Testis (tissue), 2 donors: ENCODE measurements at regions not wholly inside any gene's neighbourhood (a gene's known extent, or its start where the extent isn't known, plus 50 kb on each side); places are given as distances from the start of the nearest gene placed in this dataset.

ENCODE experiments used
- DNase-seq: peaks from one replicate; pipeline ENCODE4 v3.0.0-alpha.2; 2019
- H3K27ac ChIP-seq, 2 donors: fragments of 200-600 bp; sonication (generic); one replicate each; pipeline ENCODE4 v1.5.1; 2019
- H3K27me3 ChIP-seq: fragments of 200-600 bp; sonication (generic); one replicate; pipeline ENCODE4 v1.5.1; 2019
- H3K36me3 ChIP-seq: fragments of 200-600 bp; sonication (generic); one replicate; pipeline ENCODE4 v1.5.1; 2017; ENCODE audit warnings: low read depth; ENCODE audit errors: missing control alignments
- H3K4me1 ChIP-seq: fragments of 200-600 bp; sonication (generic); one replicate; pipeline ENCODE4 v1.5.1; 2019
- H3K4me3 ChIP-seq, 2 donors: fragments of 200-600 bp; sonication (generic); one replicate each; pipeline ENCODE4 v1.5.1; 2017 to 2019
- H3K9me3 ChIP-seq: fragments of 200-600 bp; sonication (generic); one replicate; pipeline ENCODE4 v1.5.1; 2017
- POLR2A ChIP-seq: fragments of 450-650 bp; IDR thresholded peaks from one replicate; pipeline ENCODE4 v1.6.1; 2017; ENCODE audit warnings: antibody characterized with exemption, mild to moderate bottlenecking, moderate library complexity
- WGBS, 2 donors: methylation state at CpG; one replicate each; pipeline ENCODE4 v1.1.5; 2018; 5-methylcytosine and 5-hydroxymethylcytosine counted together
- intact Hi-C: fragments of 100-400 bp; cut with DNase I; formaldehyde crosslinking; loops from one replicate; pipeline ENCODE4 v1.15.1; 2023; ENCODE audit warnings: low total_unique reads
- TF ChIP-seq, protein P1 (sequence below), 3 experiments: fragments of 450-650 bp in 2 of 3; fragments of 200-600 bp in 1 of 3; sonication (generic) in 1 of 3; IDR thresholded peaks; one replicate each; pipeline ENCODE4 v1.5.1; 2016 to 2019; ENCODE audit warnings: antibody characterized with exemption in 3 of 3, mild to moderate bottlenecking in 2 of 3, moderate library complexity in 1 of 3

DNA sequence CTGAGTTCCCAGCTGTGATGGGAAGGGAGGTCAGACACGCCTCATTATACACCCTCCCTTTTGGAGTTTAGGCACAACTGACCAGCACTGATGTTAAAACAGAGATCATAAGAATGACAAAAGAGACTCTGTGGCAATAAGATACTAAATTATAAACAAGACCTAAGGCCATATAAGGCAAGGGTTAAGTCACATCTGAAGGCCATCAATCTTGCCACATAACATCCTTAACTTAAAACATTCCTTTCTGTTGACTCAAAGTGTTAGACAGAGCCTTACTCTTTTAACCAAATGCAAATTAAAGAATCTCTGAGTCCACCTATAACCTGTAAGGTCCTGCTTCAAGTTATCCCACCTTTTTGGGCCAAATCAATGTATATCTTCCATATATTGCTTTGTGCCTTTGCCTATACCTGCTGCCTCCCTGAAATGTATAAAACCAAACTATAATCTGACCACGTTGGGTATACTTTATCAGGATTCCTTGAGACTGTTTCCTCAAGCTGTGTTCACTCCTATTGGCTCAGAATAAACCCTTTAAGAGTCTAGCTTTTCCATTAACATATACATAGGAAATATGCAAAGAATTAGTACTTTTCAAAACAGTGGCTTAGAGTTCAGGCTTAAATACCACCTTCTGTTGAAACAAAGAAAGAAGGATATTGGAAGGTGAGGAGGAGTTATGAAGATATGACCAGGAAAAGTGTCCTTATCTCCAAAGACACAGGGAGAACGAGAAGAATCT, 214.4 kb upstream of the PPP1R2C start:
- TF ChIP-seq, protein P1, sequence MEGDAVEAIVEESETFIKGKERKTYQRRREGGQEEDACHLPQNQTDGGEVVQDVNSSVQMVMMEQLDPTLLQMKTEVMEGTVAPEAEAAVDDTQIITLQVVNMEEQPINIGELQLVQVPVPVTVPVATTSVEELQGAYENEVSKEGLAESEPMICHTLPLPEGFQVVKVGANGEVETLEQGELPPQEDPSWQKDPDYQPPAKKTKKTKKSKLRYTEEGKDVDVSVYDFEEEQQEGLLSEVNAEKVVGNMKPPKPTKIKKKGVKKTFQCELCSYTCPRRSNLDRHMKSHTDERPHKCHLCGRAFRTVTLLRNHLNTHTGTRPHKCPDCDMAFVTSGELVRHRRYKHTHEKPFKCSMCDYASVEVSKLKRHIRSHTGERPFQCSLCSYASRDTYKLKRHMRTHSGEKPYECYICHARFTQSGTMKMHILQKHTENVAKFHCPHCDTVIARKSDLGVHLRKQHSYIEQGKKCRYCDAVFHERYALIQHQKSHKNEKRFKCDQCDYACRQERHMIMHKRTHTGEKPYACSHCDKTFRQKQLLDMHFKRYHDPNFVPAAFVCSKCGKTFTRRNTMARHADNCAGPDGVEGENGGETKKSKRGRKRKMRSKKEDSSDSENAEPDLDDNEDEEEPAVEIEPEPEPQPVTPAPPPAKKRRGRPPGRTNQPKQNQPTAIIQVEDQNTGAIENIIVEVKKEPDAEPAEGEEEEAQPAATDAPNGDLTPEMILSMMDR (IDR thresholded peaks at IDR 0.05) = no peak
- no peak for TF ChIP-seq POLR2A
- H3K27ac ChIP-seq = no peak overlapping the region
- H3K27me3 ChIP-seq = no peaks in the 10 kb centered on the region
- intact Hi-C loops = no loop called here
- no peaks in the 10 kb centered on the region for H3K4me1 ChIP-seq
- no peaks in the 10 kb centered on the region for H3K36me3 ChIP-seq
- WGBS, 2 donors = 63 to 68% methylated on average over 3 of the region's 3 CpGs
- no peak overlapping the region for H3K4me3 ChIP-seq
- no peak for DNase-seq
- H3K9me3 ChIP-seq = no peaks in the 10 kb centered on the region

DNA sequence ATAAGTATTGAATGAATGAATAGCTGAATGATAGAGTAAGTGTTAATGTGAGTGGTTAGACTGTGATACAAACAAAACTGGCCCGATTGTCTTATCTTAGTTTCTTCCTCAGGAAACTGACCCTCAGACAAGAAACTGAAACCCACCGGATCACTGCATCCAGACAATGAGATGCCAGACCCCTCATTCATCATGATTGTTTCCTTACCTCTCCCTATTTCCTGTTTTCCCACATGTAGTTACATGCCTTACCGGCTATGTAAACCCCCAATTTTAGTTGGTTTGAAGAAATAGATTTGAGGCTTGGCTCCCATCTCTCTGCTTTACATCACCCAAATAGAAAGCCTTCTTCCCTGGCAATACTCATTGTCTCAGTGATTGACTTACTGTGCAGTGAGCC, 218.9 kb upstream of the PPP1R2C start:
- Histone ChIP-seq H3K4me1 (no peaks in the 10 kb centered on the region), H3K27ac (no peak overlapping the region), H3K27me3 (no peaks in the 10 kb centered on the region), H3K9me3 (no peaks in the 10 kb centered on the region), H3K4me3 (no peak overlapping the region), H3K36me3 (no peaks in the 10 kb centered on the region)
- no peak for DNase-seq
- no peak for TF ChIP-seq POLR2A
- TF ChIP-seq, protein P1 (IDR thresholded peaks at IDR 0.05) = no peak
- 31 to 48% methylated on average over 3 of the region's 3 CpGs for WGBS, 2 donors
- intact Hi-C loops = no loop called here

DNA sequence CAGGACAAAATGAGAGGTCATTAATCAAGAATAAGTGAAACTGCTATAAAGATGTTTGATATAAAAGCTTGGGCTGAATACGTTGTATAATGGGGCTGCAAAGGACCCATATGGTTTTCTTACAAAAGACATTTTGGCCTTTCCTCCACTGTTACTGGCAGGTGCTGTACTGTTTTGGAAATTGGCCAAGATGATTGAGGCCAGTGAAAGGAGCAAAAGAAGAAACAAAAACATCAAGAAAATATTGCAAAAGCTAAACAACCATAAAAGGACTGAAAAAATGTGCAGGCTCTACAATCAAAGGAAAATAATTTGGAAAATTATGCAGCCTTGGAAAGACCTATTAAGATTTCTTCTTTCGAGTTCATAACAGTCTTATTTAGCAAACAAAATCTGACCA, 222.2 kb upstream of the PPP1R2C start:
- no peak for DNase-seq
- Histone ChIP-seq H3K9me3 (no peaks in the 10 kb centered on the region), H3K36me3 (no peaks in the 10 kb centered on the region), H3K4me1 (no peaks in the 10 kb centered on the region), H3K27me3 (no peaks in the 10 kb centered on the region), H3K4me3 (no peak overlapping the region), H3K27ac (no peak overlapping the region)
- WGBS, 2 donors = 58 to 62% methylated on average over 2 of the region's 2 CpGs
- intact Hi-C loops = no loop called here
- TF ChIP-seq, protein P1 (IDR thresholded peaks at IDR 0.05) = no peak
- TF ChIP-seq POLR2A = no peak

DNA sequence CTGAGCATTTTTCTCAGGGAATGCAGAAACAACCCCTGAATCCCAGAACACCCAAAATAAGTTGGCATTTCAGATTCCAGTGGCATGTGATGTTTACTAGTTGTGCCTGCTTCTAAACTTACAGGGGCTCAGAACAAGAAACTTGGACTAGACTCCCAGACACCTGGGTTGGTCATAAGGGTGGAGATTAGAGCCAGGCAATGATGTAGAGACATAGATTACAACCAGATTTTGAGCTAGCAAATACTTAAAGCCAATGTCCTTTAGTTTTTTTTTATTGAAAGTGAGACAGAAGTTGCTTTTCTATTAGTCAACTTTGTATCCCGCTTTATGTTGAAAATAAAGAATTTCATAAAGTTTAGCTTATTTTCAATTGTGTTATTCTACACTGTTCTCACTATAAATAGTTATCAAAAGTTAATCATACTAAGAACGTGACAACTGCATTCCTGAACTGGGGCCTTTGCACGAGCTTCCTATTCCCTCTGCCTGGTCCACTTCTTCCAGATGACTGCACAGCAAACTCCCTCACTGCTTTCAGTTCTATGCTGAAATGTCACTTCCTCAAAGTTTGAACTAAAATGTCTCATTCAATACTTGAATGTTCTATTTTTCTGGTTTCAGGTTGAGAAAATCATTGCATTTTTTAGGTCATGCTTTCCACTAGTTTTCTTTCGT, 224.7 kb upstream of the PPP1R2C start:
- Histone ChIP-seq H3K36me3 (no peaks in the 10 kb centered on the region), H3K4me1 (no peaks in the 10 kb centered on the region), H3K4me3 (no peak overlapping the region), H3K27me3 (no peaks in the 10 kb centered on the region), H3K27ac (no peak overlapping the region), H3K9me3 (no peaks in the 10 kb centered on the region)
- 80 to 84% methylated on average over 4 of the region's 4 CpGs for WGBS, 2 donors
- TF ChIP-seq POLR2A = no peak
- TF ChIP-seq, protein P1 (IDR thresholded peaks at IDR 0.05) = no peak
- DNase-seq = no peak
- intact Hi-C loops = no loop called here

DNA sequence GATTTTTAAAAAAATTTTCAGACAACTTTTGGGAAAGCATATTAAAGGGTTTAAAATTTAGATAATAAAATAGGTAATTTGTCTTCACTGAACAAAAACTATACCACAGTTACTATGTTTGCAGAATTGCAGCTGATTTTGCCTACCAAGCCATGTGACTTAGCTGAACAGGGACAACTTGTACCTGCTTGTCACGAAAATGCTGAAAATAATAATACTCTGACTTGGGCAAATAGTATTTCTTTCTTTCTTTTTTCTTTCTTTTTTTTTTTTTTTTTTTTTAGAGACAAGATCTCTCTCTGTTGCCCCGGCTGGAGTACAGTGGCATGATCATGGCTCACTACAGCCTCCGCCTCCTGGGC, 225.2 kb upstream of the PPP1R2C start:
- no peak overlapping the region for H3K27ac ChIP-seq
- no peaks in the 10 kb centered on the region for H3K36me3 ChIP-seq
- H3K27me3 ChIP-seq = no peaks in the 10 kb centered on the region
- no peak overlapping the region for H3K4me3 ChIP-seq
- 80 to 82% methylated on average over 1 to 3 of the region's 3 CpGs for WGBS, 2 donors
- intact Hi-C loops = no loop called here
- no peaks in the 10 kb centered on the region for H3K9me3 ChIP-seq
- TF ChIP-seq, protein P1 (IDR thresholded peaks at IDR 0.05) = no peak
- no peak for TF ChIP-seq POLR2A
- no peak for DNase-seq
- no peaks in the 10 kb centered on the region for H3K4me1 ChIP-seq
